Thymus (tissue), 11 donors: ENCODE measurements at regions not wholly inside any gene's neighbourhood (a gene's known extent, or its start where the extent isn't known, plus 50 kb on each side); places are given as distances from the start of the nearest gene placed in this dataset.

Experiments used
- DNase-seq, 9 donors: peaks; one replicate each; pipeline ENCODE4 v3.0.0-alpha.2; 2013; ENCODE audit warnings: low spot score in 9 of 9, low read depth in 6 of 9, missing footprints in 1 of 9
- H3K27ac ChIP-seq, 2 donors: one replicate each; pipeline ENCODE4 v1.5.1; 2013; ENCODE audit warnings: control low read depth in 1 of 2, low read depth in 1 of 2, low read length in 1 of 2, mild to moderate bottlenecking in 1 of 2, moderate library complexity in 1 of 2
- H3K27me3 ChIP-seq, 2 donors: one replicate each; pipeline ENCODE4 v1.5.1; 2013; ENCODE audit warnings: low read length in 1 of 2; ENCODE audit not compliant: control insufficient read depth in 2 of 2, insufficient read depth in 1 of 2
- H3K36me3 ChIP-seq, 2 donors: one replicate each; pipeline ENCODE4 v1.5.1; 2013; ENCODE audit warnings: low read length in 1 of 2, mild to moderate bottlenecking in 1 of 2, moderate library complexity in 1 of 2; ENCODE audit not compliant: control insufficient read depth in 2 of 2, insufficient read depth in 2 of 2
- H3K4me1 ChIP-seq, 2 donors: one replicate each; pipeline ENCODE4 v1.5.1; 2013; ENCODE audit warnings: low read length in 2 of 2; ENCODE audit not compliant: control insufficient read depth in 2 of 2, insufficient read depth in 2 of 2
- H3K4me3 ChIP-seq, 2 donors: one replicate each; pipeline ENCODE4 v1.5.1; 2013; ENCODE audit warnings: low read length in 2 of 2, control low read depth in 1 of 2, mild to moderate bottlenecking in 1 of 2
- H3K9me3 ChIP-seq, 2 donors: one replicate each; pipeline ENCODE4 v1.5.1; 2013; ENCODE audit warnings: low read length in 1 of 2, mild to moderate bottlenecking in 1 of 2; ENCODE audit not compliant: control insufficient read depth in 2 of 2, insufficient read depth in 1 of 2
- WGBS: extraction: QIAGEN DNeasy Blood & Tissue Kit; methylation state at CpG from one replicate; pipeline ENCODE4 v1.1.7; 2013; 5-methylcytosine and 5-hydroxymethylcytosine counted together
- donor health status: healthy.

DNA sequence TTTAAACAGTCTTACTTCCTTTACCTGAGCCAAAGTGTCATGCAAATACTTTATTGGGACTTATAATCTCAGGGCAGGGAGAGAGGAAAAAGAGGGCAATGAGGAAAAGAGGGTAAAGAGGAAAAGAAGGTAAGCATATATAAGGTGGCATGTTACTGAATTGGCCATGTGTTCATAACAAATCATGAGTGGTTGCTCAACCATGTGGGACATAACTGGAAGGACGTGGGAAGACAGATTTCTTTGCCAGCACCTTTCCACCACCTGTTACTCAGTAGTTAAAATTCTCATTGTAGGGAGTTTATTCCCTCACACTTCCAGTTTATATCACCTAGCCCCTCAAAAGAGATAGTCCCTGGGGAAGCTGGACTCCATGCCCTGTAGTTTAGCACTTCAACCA lies 54.7 kb upstream of the TPRG1 start:
- no peaks in the 10 kb centered on the region for H3K36me3 ChIP-seq
- no peaks in the 10 kb centered on the region for H3K4me1 ChIP-seq
- WGBS, result 91% methylated on average over 1 of the region's 1 CpG
- H3K27ac ChIP-seq, result no peak overlapping the region
- no peak for DNase-seq
- no peak overlapping the region for H3K4me3 ChIP-seq
- H3K9me3 ChIP-seq, result peaks cover 0 to 12% of the 10 kb centered on the region in 2 donors
- no peaks in the 10 kb centered on the region for H3K27me3 ChIP-seq

DNA sequence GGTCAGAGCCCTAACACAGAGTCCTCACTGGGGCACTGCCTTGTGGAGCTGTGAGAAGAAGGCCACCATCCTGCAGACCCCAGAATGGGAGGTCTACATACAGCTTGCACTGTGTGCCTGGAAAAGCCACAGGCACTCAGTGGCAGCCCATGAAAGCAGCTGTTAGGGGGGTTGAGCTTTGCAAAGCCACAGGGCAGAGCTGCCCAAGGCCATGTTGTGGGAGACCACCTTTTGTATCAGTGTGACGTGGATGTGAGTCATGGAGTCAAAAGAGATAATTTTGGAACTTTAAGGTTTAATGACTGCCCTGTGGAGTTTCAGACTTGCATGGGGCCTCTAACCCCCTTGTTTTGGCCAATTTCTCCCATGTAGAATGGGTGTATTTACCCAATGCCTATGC lies 52.9 kb upstream of the TPRG1 start:
- no peak overlapping the region for H3K27ac ChIP-seq
- no peak overlapping the region for H3K4me3 ChIP-seq
- no peaks in the 10 kb centered on the region for H3K27me3 ChIP-seq
- H3K4me1 ChIP-seq, result no peaks in the 10 kb centered on the region
- no peaks in the 10 kb centered on the region for H3K36me3 ChIP-seq
- DNase-seq, result no peak
- peaks cover 0 to 12% of the 10 kb centered on the region in 2 donors for H3K9me3 ChIP-seq
- WGBS, result 100% methylated on average over 1 of the region's 1 CpG

DNA sequence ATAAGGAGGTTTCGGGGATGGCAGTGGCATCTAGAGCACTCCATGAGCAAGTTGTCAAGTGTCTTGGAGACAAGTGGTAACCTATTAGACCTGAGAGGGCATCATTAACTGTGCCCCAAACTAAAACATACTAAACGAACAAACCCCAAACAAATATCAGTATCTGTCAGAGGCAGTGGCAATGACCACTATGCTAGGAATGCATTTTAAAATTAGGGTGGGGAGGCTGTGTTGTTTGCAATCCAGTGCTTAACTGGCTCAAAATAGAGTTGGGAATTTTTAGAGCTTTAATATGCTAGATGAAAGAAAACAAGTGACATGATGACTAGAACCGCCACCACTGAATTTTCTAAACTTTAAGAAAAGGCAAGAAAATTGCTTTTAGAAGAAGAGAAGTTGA lies 51.8 kb upstream of the TPRG1 start:
- no peak for DNase-seq
- Histone ChIP-seq H3K9me3 (peaks cover 0 to 12% of the 10 kb centered on the region in 2 donors), H3K27me3 (no peaks in the 10 kb centered on the region), H3K4me3 (no peak overlapping the region), H3K27ac (no peak overlapping the region), H3K4me1 (no peaks in the 10 kb centered on the region), H3K36me3 (no peaks in the 10 kb centered on the region)
- 98% methylated on average over 3 of the region's 3 CpGs for WGBS

DNA sequence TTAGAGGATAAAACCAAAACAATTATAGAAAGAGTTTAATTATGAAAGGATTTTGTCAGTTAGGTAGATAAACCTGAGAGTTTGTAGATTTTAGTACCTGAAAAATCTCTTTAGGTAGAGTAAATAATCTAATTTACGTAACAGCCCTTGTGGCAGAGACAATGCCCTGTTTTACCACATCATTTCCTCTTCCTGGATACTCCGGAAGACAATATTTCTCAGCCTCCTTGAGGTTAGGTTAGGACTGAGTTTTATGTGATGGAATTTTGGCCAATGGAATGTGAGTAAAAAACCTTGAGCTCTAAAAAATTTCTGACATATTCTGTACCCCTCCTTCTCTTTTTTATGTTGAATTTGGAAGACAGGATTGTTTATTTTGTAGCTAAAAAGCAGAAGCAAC lies 50.7 kb upstream of the TPRG1 start:
- WGBS, result 63% methylated on average over 2 of the region's 2 CpGs
- Histone ChIP-seq H3K9me3 (peaks cover 0 to 12% of the 10 kb centered on the region in 2 donors), H3K27me3 (no peaks in the 10 kb centered on the region), H3K27ac (no peak overlapping the region), H3K4me1 (no peaks in the 10 kb centered on the region), H3K4me3 (no peak overlapping the region), H3K36me3 (no peaks in the 10 kb centered on the region)
- no peak for DNase-seq
